SK-N-SH (cell line): ENCODE measurements at regions not wholly inside any gene's neighbourhood (a gene's known extent, or its start where the extent isn't known, plus 50 kb on each side); places are given as distances from the start of the nearest gene placed in this dataset.

Experiments used
- CTCF ChIP-seq: fragments of 200-600 bp; sonication (generic); IDR thresholded peaks from 2 replicates; pipeline ENCODE4 v1.6.1; 2017; ENCODE audit warnings: antibody characterized with exemption, mild to moderate bottlenecking, moderate library complexity
- ELF1 ChIP-seq: IDR thresholded peaks from 2 replicates; pipeline ENCODE4 v1.4.0; 2012
- POLR2AphosphoS5 ChIP-seq: IDR thresholded peaks from 2 replicates; pipeline ENCODE4 v1.6.1; 2012; ENCODE audit warnings: low read depth, low read length
- RAD21 ChIP-seq: IDR thresholded peaks from 2 replicates; pipeline ENCODE4 v1.6.1; 2012; ENCODE audit warnings: mild to moderate bottlenecking, low read length
- TCF12 ChIP-seq: IDR thresholded peaks from 2 replicates; pipeline ENCODE4 v1.4.0; 2012

- TF ChIP-seq CTCF (no peak), RAD21 (no peak), TCF12 (no peak), ELF1 (no peak), POLR2AphosphoS5 (no peak)
Observed at GRCh38 chr2:200223205-200223784, 83.2 kb upstream of the SPATS2L start.
